ENCODE measurements at regions not wholly inside any gene's neighbourhood (a gene's known extent, or its start where the extent isn't known, plus 50 kb on each side); places are given as distances from the start of the nearest gene placed in this dataset.

DNA sequence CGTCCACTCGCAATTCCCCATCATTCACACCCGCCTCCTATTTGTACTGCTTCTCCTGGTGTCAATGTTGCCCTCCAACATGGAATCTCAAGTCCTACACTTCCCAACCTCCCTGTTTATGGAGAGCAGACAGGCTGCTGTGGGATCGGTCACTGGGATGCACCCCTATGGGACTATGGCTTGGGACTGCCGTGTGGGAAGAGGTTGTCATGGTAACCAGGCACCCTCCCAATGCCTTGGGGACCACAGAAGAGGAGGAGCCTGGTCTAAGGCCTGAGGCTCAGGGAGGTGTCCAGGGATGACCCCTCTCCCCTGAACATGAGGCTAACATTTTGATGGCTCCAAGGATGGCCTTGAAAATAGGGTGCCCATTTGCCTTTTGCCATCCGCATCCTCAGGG is 116.6 kb upstream of the CST7 start:
- intact Hi-C loops (cut with micrococcal nuclease): no loop called here
- no peak for ATAC-seq
- CTCF ChIA-PET: interaction anchor here (1.8 kb wide), 1 partner anchor 98 kb away, joined by 3 read pairs; no protein-coding TSS in a partner anchor
- Mint-ChIP-seq H3K27ac (no peak overlapping the region), H3K36me3 (ENCODE audit: low read depth) (no peaks in the 10 kb centered on the region), H3K4me3 (no peak overlapping the region), H3K4me1 (ENCODE audit: low read depth) (no peaks in the 10 kb centered on the region), H3K27me3 (no peaks in the 10 kb centered on the region), H3K9me3 (no peaks in the 10 kb centered on the region)
- DNase-seq: no peak
- POLR2A ChIA-PET: no interaction called here
- TF ChIP-seq, protein P1, sequence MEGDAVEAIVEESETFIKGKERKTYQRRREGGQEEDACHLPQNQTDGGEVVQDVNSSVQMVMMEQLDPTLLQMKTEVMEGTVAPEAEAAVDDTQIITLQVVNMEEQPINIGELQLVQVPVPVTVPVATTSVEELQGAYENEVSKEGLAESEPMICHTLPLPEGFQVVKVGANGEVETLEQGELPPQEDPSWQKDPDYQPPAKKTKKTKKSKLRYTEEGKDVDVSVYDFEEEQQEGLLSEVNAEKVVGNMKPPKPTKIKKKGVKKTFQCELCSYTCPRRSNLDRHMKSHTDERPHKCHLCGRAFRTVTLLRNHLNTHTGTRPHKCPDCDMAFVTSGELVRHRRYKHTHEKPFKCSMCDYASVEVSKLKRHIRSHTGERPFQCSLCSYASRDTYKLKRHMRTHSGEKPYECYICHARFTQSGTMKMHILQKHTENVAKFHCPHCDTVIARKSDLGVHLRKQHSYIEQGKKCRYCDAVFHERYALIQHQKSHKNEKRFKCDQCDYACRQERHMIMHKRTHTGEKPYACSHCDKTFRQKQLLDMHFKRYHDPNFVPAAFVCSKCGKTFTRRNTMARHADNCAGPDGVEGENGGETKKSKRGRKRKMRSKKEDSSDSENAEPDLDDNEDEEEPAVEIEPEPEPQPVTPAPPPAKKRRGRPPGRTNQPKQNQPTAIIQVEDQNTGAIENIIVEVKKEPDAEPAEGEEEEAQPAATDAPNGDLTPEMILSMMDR (IDR thresholded peaks at IDR 0.05): no peak

DNA sequence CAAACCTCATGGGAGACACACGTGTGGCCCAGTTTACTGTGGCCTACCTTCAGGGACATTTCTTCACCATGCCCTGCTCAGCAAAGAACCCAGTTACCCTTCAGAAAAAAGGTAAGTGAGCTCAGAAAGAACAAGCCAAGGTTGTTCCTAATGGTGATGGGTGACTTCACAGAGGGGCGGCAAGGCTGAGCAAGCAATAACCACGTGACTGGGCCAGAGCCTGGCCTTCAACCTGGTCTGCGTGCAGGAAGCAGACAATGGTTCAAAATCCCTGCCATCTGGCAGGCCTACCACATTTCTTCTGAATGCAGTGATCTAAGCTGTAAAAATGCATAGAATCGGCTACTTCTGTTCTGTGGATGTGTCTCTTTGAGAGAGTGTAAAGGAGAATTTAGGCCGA is 115.5 kb upstream of the CST7 start:
- TF ChIP-seq, protein P1 (IDR thresholded peaks at IDR 0.05): no peak
- ChIA-PET CTCF (interaction anchor here (1.8 kb wide), 1 partner anchor 97 kb away, joined by 3 read pairs; no protein-coding TSS in a partner anchor), POLR2A (no interaction called here)
- ATAC-seq: no peak
- H3K36me3 Mint-ChIP-seq (ENCODE audit: low read depth): no peaks in the 10 kb centered on the region
- intact Hi-C loops (cut with micrococcal nuclease): no loop called here
- H3K4me3 Mint-ChIP-seq: no peak overlapping the region
- H3K27ac Mint-ChIP-seq: no peak overlapping the region
- H3K9me3 Mint-ChIP-seq: no peaks in the 10 kb centered on the region
- no peaks in the 10 kb centered on the region for H3K4me1 Mint-ChIP-seq (ENCODE audit: low read depth)
- no peaks in the 10 kb centered on the region for H3K27me3 Mint-ChIP-seq
- DNase-seq: no peak

DNA sequence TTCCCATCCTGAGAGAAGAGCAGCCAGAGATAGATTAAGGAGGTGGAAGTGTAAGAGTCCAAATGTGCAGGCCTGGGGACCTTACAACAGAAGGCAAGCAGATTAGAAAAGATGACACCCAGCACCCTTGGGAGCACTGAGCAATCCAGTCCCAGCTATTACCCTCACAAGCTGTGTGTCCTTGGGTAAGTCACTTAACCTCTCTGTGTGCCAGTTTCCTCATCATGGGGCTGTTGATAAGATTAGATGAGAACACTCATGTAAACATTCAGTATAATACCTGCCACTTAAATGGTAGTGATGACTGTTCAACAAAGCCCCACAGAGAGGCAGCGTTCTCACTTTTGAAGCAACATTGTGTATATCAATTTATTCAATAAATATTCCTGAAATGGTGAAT is 114.8 kb upstream of the CST7 start:
- ATAC-seq (no peak), DNase-seq (no peak)
- Mint-ChIP-seq H3K4me1 (ENCODE audit: low read depth) (no peaks in the 10 kb centered on the region), H3K4me3 (no peak overlapping the region), H3K27me3 (no peaks in the 10 kb centered on the region), H3K36me3 (ENCODE audit: low read depth) (no peaks in the 10 kb centered on the region), H3K27ac (no peak overlapping the region), H3K9me3 (no peaks in the 10 kb centered on the region)
- TF ChIP-seq, protein P1 (IDR thresholded peaks at IDR 0.05): no peak
- ChIA-PET POLR2A (no interaction called here), CTCF (interaction anchor here (1.2 to 1.8 kb wide), 2 partner anchors 84 to 97 kb away, joined by 3 to 4 read pairs; no protein-coding TSS in a partner anchor)
- intact Hi-C loops (cut with micrococcal nuclease): no loop called here

DNA sequence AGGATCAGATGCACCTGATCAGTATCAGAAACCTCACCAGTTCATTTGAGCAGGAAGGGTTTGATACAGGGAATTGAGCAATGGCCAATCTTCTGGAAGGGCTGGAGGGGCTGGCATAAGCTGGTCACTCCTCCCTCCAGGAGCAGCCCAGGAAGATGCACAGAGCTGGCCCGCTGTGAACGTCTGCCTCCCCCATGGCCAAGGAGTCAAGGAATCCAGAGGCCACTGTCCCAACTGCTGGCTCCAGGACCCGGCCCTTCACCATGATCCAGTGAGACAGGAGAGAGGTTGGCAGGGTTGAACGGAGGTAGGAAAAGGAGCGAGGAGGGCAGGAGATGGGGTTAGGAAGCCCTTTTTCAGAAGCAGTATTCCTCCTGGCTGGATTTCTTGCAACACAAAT is 113.9 kb upstream of the CST7 start:
- no peak for ATAC-seq
- TF ChIP-seq, protein P1 (IDR thresholded peaks at IDR 0.05): no peak
- CTCF ChIA-PET: interaction anchor here (1.2 kb wide), 1 partner anchor 83 kb away, joined by 4 read pairs; no protein-coding TSS in a partner anchor
- POLR2A ChIA-PET: no interaction called here
- H3K4me3 Mint-ChIP-seq: no peak overlapping the region
- H3K27ac Mint-ChIP-seq: no peak overlapping the region
- no peaks in the 10 kb centered on the region for H3K36me3 Mint-ChIP-seq (ENCODE audit: low read depth)
- H3K27me3 Mint-ChIP-seq: no peaks in the 10 kb centered on the region
- DNase-seq: no peak
- no peaks in the 10 kb centered on the region for H3K9me3 Mint-ChIP-seq
- no peaks in the 10 kb centered on the region for H3K4me1 Mint-ChIP-seq (ENCODE audit: low read depth)
- intact Hi-C loops (cut with micrococcal nuclease): no loop called here

DNA sequence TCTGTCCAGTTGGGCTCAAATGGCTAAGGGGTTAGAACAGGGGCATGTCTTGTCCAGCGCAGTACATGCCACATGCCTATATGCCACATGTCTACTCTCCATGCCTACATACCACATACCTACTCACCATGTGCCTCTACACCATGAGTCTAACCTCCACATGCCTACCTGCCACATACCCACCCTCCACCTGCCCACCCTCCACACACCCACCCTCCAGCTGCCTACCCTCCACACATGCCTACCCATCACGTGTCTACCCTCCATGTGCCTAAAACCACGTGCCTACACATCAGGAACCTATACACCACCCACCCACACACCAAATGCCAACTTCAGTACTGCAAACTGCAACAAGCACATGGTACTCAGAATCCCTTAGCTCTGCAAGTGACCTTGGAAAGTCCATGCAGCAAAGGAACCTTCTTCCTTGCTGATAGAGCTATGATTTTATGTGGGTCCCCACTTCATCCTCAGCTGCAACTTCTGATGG is 113.0 kb upstream of the CST7 start:
- Mint-ChIP-seq H3K27me3 (no peaks in the 10 kb centered on the region), H3K9me3 (no peaks in the 10 kb centered on the region), H3K4me3 (no peak overlapping the region), H3K4me1 (ENCODE audit: low read depth) (no peaks in the 10 kb centered on the region), H3K36me3 (ENCODE audit: low read depth) (no peaks in the 10 kb centered on the region), H3K27ac (no peak overlapping the region)
- ChIA-PET POLR2A (no interaction called here), CTCF (no interaction called here)
- intact Hi-C loops (cut with micrococcal nuclease): no loop called here
- TF ChIP-seq, protein P1 (IDR thresholded peaks at IDR 0.05): no peak
- DNase-seq (no peak), ATAC-seq (no peak)
